Hematopoietic multipotent progenitor cell treated with erythropoietin and hydrocortisone succinate and interleukin-3 and kit ligand, for 15 days (in vitro differentiated cells): ENCODE measurements at regions not wholly inside any gene's neighbourhood (a gene's known extent, or its start where the extent isn't known, plus 50 kb on each side); places are given as distances from the start of the nearest gene placed in this dataset.

Experiments
- DNase-seq: peaks from one replicate; pipeline ENCODE4 v3.0.0-alpha.2; 2015; ENCODE audit warnings: low spot score

GRCh38 chr13:22428188-22428828 lies 752.5 kb upstream of the SGCG start:
- no peak for DNase-seq

GRCh38 chr13:22432690-22433089 lies 748.1 kb upstream of the SGCG start:
- no peak for DNase-seq

- no peak for DNase-seq
Measured at GRCh38 chr13:22447132-22447886, 733.5 kb upstream of the SGCG start.

DNA sequence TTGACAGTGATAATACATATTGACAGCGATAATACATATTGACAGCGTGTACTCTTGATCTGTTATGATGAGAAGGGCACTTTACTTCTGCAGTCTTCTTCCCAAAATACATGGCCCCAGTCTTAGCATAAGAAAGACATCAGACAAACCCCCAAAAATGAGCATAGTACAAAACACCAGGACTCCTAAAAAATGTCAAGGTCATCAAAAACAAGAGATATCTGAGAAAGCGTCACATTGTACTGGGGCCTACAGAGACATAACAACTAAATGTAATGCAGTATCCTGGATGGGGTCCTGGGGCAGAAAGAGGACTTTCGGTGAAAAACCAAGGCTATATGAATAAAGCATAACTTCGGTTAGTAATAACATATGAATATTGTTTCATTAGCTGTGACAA lies 731.5 kb upstream of the SGCG start:
- no peak for DNase-seq

DNA sequence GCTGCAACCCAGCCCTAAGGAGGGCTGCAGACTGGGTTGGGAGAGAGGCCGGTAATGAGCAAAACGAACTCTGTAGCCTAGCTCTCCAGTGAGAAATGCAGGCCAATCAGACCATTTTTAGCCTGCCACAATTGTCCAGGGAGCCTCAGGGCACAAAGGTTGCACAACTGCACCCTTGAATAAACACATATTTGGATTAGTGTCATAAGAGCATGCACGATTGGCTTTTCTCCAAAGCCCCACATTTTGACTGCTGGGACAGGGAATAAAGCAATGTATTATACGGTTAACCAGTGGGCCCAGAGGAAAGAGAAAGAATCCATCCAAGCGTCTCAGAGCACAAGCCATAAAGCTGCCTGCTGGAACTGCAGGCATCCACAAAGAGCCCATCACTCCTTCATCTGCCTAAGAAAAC lies 729.4 kb upstream of the SGCG start:
- DNase-seq, result no peak

DNA sequence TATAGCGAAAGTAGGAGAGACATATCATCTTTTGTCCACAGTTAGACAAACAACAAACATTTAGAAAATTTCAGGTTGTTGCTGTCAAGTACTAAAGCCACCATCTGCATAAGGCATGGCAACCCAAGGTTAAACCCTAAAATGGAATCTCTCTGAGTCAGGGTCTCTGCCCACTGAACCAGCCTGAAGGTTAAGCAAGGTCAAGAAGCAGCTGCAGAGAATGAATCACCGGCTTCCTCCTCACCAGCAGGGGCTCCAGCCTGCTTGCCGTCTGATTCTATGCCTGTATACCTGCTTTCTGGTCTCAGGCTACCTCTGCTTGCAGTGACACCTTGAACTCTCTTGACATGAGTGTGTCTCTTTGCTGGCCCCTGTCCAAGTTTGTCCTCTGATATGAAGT lies 726.2 kb upstream of the SGCG start:
- DNase-seq, result no peak

- DNase-seq, result no peak
Measured at GRCh38 chr13:22455036-22455435, 725.7 kb upstream of the SGCG start.

GRCh38 chr13:22461854-22462490 lies 718.8 kb upstream of the SGCG start:
- DNase-seq, result no peak

DNA sequence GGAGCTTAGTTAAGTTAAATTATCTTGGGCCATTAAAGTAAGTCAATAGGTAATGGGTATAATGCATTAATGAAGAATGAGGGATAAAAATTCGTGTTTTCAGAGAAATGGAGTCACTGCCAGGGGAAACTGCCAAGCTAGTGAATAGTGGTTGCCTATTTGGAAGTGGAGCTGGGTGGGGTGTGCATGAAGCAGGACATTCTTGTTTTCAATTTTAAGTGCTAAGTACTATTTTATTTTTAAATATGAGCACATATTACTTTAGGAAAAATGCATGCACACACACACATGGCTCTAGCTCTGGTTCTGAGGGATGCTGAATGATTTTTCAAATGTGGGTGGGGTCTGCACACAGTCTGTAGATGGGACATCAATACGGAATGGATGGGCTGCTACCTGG lies 717.7 kb upstream of the SGCG start:
- DNase-seq, result no peak

GRCh38 chr13:22468045-22468444 lies 712.7 kb upstream of the SGCG start:
- DNase-seq, result no peak

DNA sequence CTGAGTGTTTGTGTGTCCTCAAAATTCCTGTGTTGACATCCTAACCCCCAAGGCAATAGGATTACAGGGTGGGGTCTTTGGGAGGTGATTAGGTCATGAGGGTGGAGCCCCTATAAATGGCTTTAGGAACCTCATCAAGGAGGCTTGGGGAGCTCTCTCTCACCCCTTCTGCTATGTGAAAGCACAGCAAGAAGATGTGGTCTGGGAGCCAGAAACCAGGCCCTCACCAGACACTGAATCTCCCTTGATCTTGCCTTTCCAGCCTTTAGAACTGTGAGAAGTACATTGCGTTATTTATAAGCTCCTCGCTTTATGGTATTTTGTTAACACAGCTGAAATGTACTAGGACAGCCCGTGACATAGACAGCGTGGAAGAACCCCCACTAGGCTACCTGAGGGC lies 712.0 kb upstream of the SGCG start:
- no peak for DNase-seq

GRCh38 chr13:22469452-22469851 lies 711.3 kb upstream of the SGCG start:
- DNase-seq, result no peak

GRCh38 chr13:22470075-22470474 lies 710.7 kb upstream of the SGCG start:
- no peak for DNase-seq

- DNase-seq, result no peak
Measured at GRCh38 chr13:22482496-22483000, 698.2 kb upstream of the SGCG start.

GRCh38 chr13:22483276-22483675 lies 697.5 kb upstream of the SGCG start:
- DNase-seq, result no peak

GRCh38 chr13:22486490-22486889 lies 694.3 kb upstream of the SGCG start:
- no peak for DNase-seq

DNA sequence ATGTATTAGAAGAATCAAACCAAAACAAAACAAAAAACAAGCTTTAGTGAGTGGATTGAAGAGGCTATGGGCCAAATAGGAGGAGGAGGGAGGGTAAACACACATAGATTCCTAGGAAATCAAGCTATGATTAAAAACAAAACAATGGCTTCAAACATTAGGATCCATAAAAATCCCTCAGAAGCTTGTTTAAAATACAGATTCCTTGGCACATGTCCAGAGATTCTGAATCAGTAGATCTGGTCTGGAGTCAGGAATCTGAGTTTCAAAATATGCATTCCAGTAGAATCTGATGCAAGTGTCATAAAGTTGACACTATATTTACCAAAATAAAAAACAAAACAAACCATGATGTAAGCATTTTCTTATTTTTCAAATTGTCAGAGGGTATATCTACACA lies 692.8 kb upstream of the SGCG start:
- DNase-seq, result no peak

DNA sequence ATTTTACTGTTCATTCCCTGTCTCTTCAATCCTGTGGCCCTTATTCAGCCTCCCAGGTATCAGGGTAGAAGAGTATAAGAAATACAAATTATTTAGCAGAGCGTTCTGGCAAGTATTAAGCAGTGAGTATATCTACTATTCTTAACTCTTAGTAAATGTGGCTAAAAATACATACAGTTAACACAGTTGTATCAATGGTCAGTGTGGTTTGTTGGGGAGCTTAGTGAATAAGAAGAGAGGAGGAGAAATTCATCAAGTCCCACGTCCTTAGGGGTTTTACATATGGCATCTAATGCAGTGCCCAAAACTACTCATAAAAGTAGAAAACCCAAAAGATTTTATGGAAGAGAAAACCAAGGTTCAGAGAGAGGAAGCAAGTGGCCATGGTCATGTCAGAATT lies 691.0 kb upstream of the SGCG start:
- no peak for DNase-seq

GRCh38 chr13:22495819-22496218 lies 685.0 kb upstream of the SGCG start:
- DNase-seq, result no peak

DNA sequence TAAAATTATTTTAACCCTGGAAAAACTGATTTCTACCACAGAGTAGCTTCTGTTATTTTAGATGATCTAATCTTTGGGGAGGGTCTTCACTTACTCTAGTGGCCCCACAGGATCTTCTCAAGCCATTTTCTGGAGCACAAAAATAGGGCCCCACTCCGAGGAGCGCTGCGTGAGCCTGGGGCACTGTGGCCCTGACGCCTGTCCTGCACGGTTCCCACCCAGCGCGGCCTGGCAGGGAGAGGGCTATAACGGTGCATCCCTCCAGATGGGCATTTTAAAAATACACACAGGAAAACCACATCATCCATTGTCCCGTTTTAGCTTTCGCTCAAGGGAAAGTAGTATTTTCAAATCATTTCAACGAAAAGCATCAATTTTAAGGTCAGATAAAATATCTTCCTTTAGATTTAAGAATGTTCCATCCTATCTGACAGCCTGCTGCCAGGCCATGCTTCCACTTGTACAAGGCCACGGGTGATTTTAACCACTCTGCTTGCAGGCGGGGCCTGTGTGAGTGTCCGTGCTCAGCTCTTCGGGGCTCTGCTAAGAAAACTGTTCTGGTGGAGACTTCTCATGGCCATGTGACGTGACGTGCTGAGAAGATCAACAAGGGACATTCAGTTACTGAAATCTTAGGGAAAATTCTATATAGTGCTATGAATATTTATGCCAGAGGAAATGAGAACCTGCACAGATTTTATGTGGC lies 683.8 kb upstream of the SGCG start:
- DNase-seq, result no peak

GRCh38 chr13:22497991-22498780 lies 682.6 kb upstream of the SGCG start:
- DNase-seq, result no peak

DNA sequence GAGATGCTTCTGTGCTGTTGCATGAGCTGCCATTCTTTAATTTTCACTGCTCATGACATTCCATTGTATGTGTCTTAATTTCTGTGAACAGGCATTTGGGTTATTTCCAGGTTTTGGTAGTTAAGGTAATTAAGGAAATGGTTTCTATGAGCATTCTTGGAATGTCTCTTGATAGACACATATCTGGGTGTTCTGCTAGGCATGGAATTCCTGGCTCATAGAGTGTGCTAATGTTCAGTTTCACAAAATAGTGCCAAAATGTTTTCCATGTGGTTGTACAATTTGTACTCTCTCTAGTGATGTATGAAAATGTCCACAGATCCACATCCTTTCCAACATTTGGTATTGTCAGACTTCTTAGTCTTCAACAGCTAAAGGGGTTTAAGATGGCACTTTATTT lies 680.9 kb upstream of the SGCG start:
- no peak for DNase-seq
